Stimulated activated CD8-positive, alpha-beta memory T cell treated with anti-CD3 and anti-CD28 coated beads, Interleukin-2, amount 100 ng/mL, for 48 hours (primary cell): ENCODE measurements at regions not wholly inside any gene's neighbourhood (a gene's known extent, or its start where the extent isn't known, plus 50 kb on each side); places are given as distances from the start of the nearest gene placed in this dataset.

Source experiments
- DNase-seq, 2 donors: peaks; one replicate each; pipeline ENCODE4 v3.0.0-alpha.2; 2020; ENCODE audit warnings: low read depth in 2 of 2

- no peak for DNase-seq
Measured at GRCh38 chr5:162485666-162486292, 418.2 kb downstream of the GABRG2 start.

- DNase-seq, result no peak
Measured at GRCh38 chr5:162487528-162488525, 420.3 kb downstream of the GABRG2 start.

- DNase-seq, result no peak
Measured at GRCh38 chr5:162496100-162496808, 428.7 kb downstream of the GABRG2 start.

GRCh38 chr5:162497455-162497854, 429.9 kb downstream of the GABRG2 start:
- no peak for DNase-seq

GRCh38 chr5:162502780-162503179, 435.2 kb downstream of the GABRG2 start:
- no peak for DNase-seq

- no peak for DNase-seq
Measured at GRCh38 chr5:162503796-162504195, 436.2 kb downstream of the GABRG2 start.

- DNase-seq, result no peak
Measured at GRCh38 chr5:162512935-162513565, 445.5 kb downstream of the GABRG2 start.

GRCh38 chr5:162514116-162514515, 446.5 kb downstream of the GABRG2 start:
- no peak for DNase-seq

- no peak for DNase-seq
Measured at GRCh38 chr5:162520878-162521277, 453.3 kb downstream of the GABRG2 start.

GRCh38 chr5:162529209-162529608, 461.6 kb downstream of the GABRG2 start:
- no peak for DNase-seq

- DNase-seq, result no peak
Measured at GRCh38 chr5:162529886-162530285, 462.3 kb downstream of the GABRG2 start.

- DNase-seq, result no peak
Measured at GRCh38 chr5:162543437-162543836, 475.9 kb downstream of the GABRG2 start.

GRCh38 chr5:162544905-162545304, 477.3 kb downstream of the GABRG2 start:
- no peak for DNase-seq

GRCh38 chr5:162550236-162550635, 482.7 kb downstream of the GABRG2 start:
- no peak for DNase-seq

- no peak for DNase-seq
Measured at GRCh38 chr5:162558120-162558519, 490.5 kb downstream of the GABRG2 start.

- DNase-seq, result no peak
Measured at GRCh38 chr5:162567644-162568043, 500.1 kb downstream of the GABRG2 start.

GRCh38 chr5:162573758-162574157, 506.2 kb downstream of the GABRG2 start:
- DNase-seq, result no peak

GRCh38 chr5:162591724-162592123, 524.2 kb downstream of the GABRG2 start:
- no peak for DNase-seq

GRCh38 chr5:162593881-162594280, 526.3 kb downstream of the GABRG2 start:
- DNase-seq, result no peak

- DNase-seq, result no peak
Measured at GRCh38 chr5:162603443-162604070, 536.0 kb downstream of the GABRG2 start.

GRCh38 chr5:162607879-162608278, 540.3 kb downstream of the GABRG2 start:
- DNase-seq, result no peak
